ENCODE measurements at regions not wholly inside any gene's neighbourhood (a gene's known extent, or its start where the extent isn't known, plus 50 kb on each side); places are given as distances from the start of the nearest gene placed in this dataset.
"Not testable (repeated sequence)": the region's sequence is repeated elsewhere in the genome, so short reads cannot be mapped to it uniquely, and the experiment has no call there.

- TF ChIP-seq POLR2A (IDR thresholded peaks at IDR 0.05; ENCODE audit: low read depth, low read length); CEBPB (IDR thresholded peaks at IDR 0.05; ENCODE audit: low read depth, low read length); CTCF (conservative IDR thresholded peaks at IDR 0.05; ENCODE audit: low read depth, low read length); NFE2L2 (IDR thresholded peaks at IDR 0.05; ENCODE audit: low read depth, low read length); ELK1 (IDR thresholded peaks at IDR 0.05; ENCODE audit: borderline replicate concordance, low read depth, low read length); RFX5 (IDR thresholded peaks at IDR 0.05; ENCODE audit: low read depth, low read length): not testable (repeated sequence)
These were observed 653.7 kb downstream of the NR2F2 start for GRCh38 chr15:96984121-96984671.

All from IMR-90 (cell line).